HL-60 (cell line): ENCODE measurements at regions not wholly inside any gene's neighbourhood (a gene's known extent, or its start where the extent isn't known, plus 50 kb on each side); places are given as distances from the start of the nearest gene placed in this dataset.

Experiments used
- CTCF ChIP-seq: IDR thresholded peaks from one replicate; pipeline ENCODE4 v1.5.1; 2011; ENCODE audit warnings: low read length, control low read depth, inconsistent platforms; ENCODE audit not compliant: insufficient read depth
- REST ChIP-seq: IDR thresholded peaks from 2 replicates; pipeline ENCODE4 v1.6.1; 2012; ENCODE audit warnings: low read depth; ENCODE audit not compliant: insufficient replicate concordance

DNA sequence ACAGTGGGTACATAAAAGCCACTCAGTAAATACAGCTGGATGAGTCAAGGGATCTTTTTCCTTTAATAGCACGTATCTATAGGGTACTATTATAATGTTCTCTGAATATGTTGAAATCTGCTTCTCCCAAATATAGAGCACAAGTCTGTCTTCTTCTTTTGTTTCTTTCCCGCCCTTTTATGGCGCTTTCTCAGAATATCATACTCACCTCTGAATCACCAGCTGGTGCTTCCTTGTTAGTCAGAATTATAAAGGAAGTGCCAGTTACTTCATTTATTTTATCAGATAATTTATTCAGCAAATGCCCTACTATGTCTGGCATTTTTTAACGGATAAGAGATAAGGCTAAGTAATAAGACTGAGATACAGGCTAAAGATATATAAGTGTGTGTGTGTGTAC, 772.9 kb downstream of the SORCS3 start:
- TF ChIP-seq CTCF, result no peak
- no peak for TF ChIP-seq REST
